Neural progenitor cell (in vitro differentiated cells): ENCODE measurements at regions not wholly inside any gene's neighbourhood (a gene's known extent, or its start where the extent isn't known, plus 50 kb on each side); places are given as distances from the start of the nearest gene placed in this dataset.

Source experiments
- DNase-seq: peaks from one replicate; pipeline ENCODE4 v3.0.0-alpha.2; 2016; ENCODE audit warnings: low spot score
- H2AFZ ChIP-seq: fragments of 200-600 bp; sonication (generic); replicated peaks from 2 replicates; pipeline ENCODE4 v1.6.1; 2016; ENCODE audit warnings: antibody characterized with exemption
- H3F3A ChIP-seq: fragments of 200-600 bp; sonication (generic); 2 replicates; pipeline ENCODE4 v1.6.1; 2016; ENCODE audit warnings: antibody characterized with exemption, low read depth
- H3K27ac ChIP-seq: fragments of 200-600 bp; sonication (generic); 2 replicates; pipeline ENCODE4 v1.5.1; 2016; ENCODE audit warnings: mild to moderate bottlenecking
- H3K27me3 ChIP-seq: fragments of 200-600 bp; sonication (generic); 2 replicates; pipeline ENCODE4 v1.6.1; 2016; ENCODE audit warnings: mild to moderate bottlenecking, moderate library complexity
- H3K36me3 ChIP-seq: fragments of 200-600 bp; sonication (generic); 2 replicates; pipeline ENCODE4 v1.5.1; 2016
- H3K4me1 ChIP-seq: fragments of 200-600 bp; sonication (generic); 2 replicates; pipeline ENCODE4 v1.6.1; 2016; ENCODE audit warnings: mixed run types
- H3K4me2 ChIP-seq: fragments of 200-600 bp; sonication (generic); 2 replicates; pipeline ENCODE4 v1.6.1; 2016
- H3K4me3 ChIP-seq: fragments of 200-600 bp; sonication (generic); 2 replicates; pipeline ENCODE4 v1.5.1; 2016
- H3K79me2 ChIP-seq: fragments of 200-600 bp; sonication (generic); 2 replicates; pipeline ENCODE4 v1.6.1; 2016; ENCODE audit warnings: low read depth
- H3K9ac ChIP-seq: fragments of 200-600 bp; sonication (generic); 2 replicates; pipeline ENCODE4 v1.6.1; 2016
- H3K9me3 ChIP-seq: fragments of 200-600 bp; sonication (generic); 2 replicates; pipeline ENCODE4 v1.5.1; 2016; ENCODE audit warnings: low read depth
- H4K20me1 ChIP-seq: fragments of 200-600 bp; sonication (generic); 2 replicates; pipeline ENCODE4 v1.6.1; 2016; ENCODE audit warnings: low read depth
- H3K27ac Mint-ChIP-seq: 3 replicates; pipeline ENCODE4 v1.8.0; 2021; ENCODE audit warnings: mixed read lengths
- H3K27me3 Mint-ChIP-seq: 2 replicates; pipeline ENCODE4 v1.8.0; 2022; ENCODE audit warnings: low read depth, mild to moderate bottlenecking, inconsistent platforms, moderate library complexity, mixed read lengths; ENCODE audit not compliant: insufficient read depth
- H3K36me3 Mint-ChIP-seq: 3 replicates; pipeline ENCODE4 v1.8.0; 2021; ENCODE audit warnings: mixed read lengths
- H3K4me1 Mint-ChIP-seq: 3 replicates; pipeline ENCODE4 v1.8.0; 2021; ENCODE audit warnings: mixed read lengths
- H3K4me3 Mint-ChIP-seq: 3 replicates; pipeline ENCODE4 v1.8.0; 2021; ENCODE audit warnings: mild to moderate bottlenecking, moderate library complexity, mixed read lengths
- H3K9me3 Mint-ChIP-seq: 3 replicates; pipeline ENCODE4 v1.8.0; 2020; ENCODE audit warnings: mixed read lengths
- CTCF ChIP-seq: fragments of 200-600 bp; sonication (generic); IDR thresholded peaks from 2 replicates; pipeline ENCODE4 v1.5.1; 2017; ENCODE audit warnings: antibody characterized with exemption, mild to moderate bottlenecking
- EZH2 ChIP-seq: fragments of 200-600 bp; sonication (generic); IDR thresholded peaks from 2 replicates; pipeline ENCODE4 v1.6.1; 2017; ENCODE audit warnings: antibody characterized with exemption, mild to moderate bottlenecking, moderate library complexity
- EZH2phosphoT487 ChIP-seq: fragments of 200-600 bp; sonication (generic); IDR thresholded peaks from 2 replicates; pipeline ENCODE4 v1.6.1; 2017; ENCODE audit warnings: antibody characterized with exemption

GRCh38 chr3:70876154-70876553 is 563.7 kb upstream of the MDFIC2 start:
- H3K27me3 Mint-ChIP-seq = peaks cover 6% of the 10 kb centered on the region
- TF ChIP-seq EZH2 (no peak), EZH2phosphoT487 (no peak), CTCF (no peak)
- no peak for DNase-seq
- peaks cover 6% of the 10 kb centered on the region for H3K9me3 ChIP-seq
- no peak overlapping the region for H3K4me3 Mint-ChIP-seq
- H2AFZ ChIP-seq = no peak overlapping the region
- H3K4me3 ChIP-seq = no peak overlapping the region
- H3K4me1 Mint-ChIP-seq = peaks cover 2% of the 10 kb centered on the region
- H3K36me3 Mint-ChIP-seq = peaks cover 1% of the 10 kb centered on the region
- no peaks in the 10 kb centered on the region for H3K27me3 ChIP-seq
- peaks cover 13% of the 10 kb centered on the region for H3K9me3 Mint-ChIP-seq
- no peaks in the 10 kb centered on the region for H3F3A ChIP-seq
- H3K4me1 ChIP-seq = no peaks in the 10 kb centered on the region
- no peak overlapping the region for H3K27ac Mint-ChIP-seq
- no peaks in the 10 kb centered on the region for H3K79me2 ChIP-seq
- no peak overlapping the region for H3K4me2 ChIP-seq
- H3K36me3 ChIP-seq = no peaks in the 10 kb centered on the region
- H3K9ac ChIP-seq = no peak overlapping the region
- no peak overlapping the region for H3K27ac ChIP-seq
- no peaks in the 10 kb centered on the region for H4K20me1 ChIP-seq

GRCh38 chr3:70874196-70874595 is 561.8 kb upstream of the MDFIC2 start:
- peaks cover 8% of the 10 kb centered on the region for H3F3A ChIP-seq
- H4K20me1 ChIP-seq = no peaks in the 10 kb centered on the region
- Mint-ChIP-seq H3K27ac (no peak overlapping the region), H3K4me3 (no peak overlapping the region), H3K4me1 (peaks cover 6% of the 10 kb centered on the region), H3K27me3 (peaks cover 6% of the 10 kb centered on the region), H3K9me3 (peaks cover 21% of the 10 kb centered on the region), H3K36me3 (peaks cover 1% of the 10 kb centered on the region)
- H3K27me3 ChIP-seq = no peaks in the 10 kb centered on the region
- no peaks in the 10 kb centered on the region for H3K36me3 ChIP-seq
- H2AFZ ChIP-seq = no peak overlapping the region
- peaks cover 6% of the 10 kb centered on the region for H3K4me1 ChIP-seq
- no peak overlapping the region for H3K27ac ChIP-seq
- TF ChIP-seq CTCF (no peak), EZH2phosphoT487 (no peak), EZH2 (no peak)
- H3K79me2 ChIP-seq = no peaks in the 10 kb centered on the region
- no peak for DNase-seq
- peaks cover 10% of the 10 kb centered on the region for H3K9me3 ChIP-seq
- H3K4me2 ChIP-seq = no peak overlapping the region
- H3K9ac ChIP-seq = no peak overlapping the region
- H3K4me3 ChIP-seq = no peak overlapping the region

- Histone ChIP-seq H3K4me3 (no peak overlapping the region), H3K79me2 (no peaks in the 10 kb centered on the region), H3K4me2 (no peak overlapping the region), H3K9me3 (peaks cover 10% of the 10 kb centered on the region), H3K4me1 (peaks cover 6% of the 10 kb centered on the region), H3K27me3 (no peaks in the 10 kb centered on the region), H3K9ac (no peak overlapping the region), H2AFZ (no peak overlapping the region), H3F3A (peaks cover 8% of the 10 kb centered on the region), H4K20me1 (no peaks in the 10 kb centered on the region), H3K27ac (no peak overlapping the region), H3K36me3 (no peaks in the 10 kb centered on the region)
- TF ChIP-seq EZH2 (no peak), CTCF (no peak), EZH2phosphoT487 (no peak)
- Mint-ChIP-seq H3K36me3 (peaks cover 1% of the 10 kb centered on the region), H3K9me3 (peaks cover 18% of the 10 kb centered on the region), H3K4me1 (peaks cover 6% of the 10 kb centered on the region), H3K27me3 (peaks cover 6% of the 10 kb centered on the region), H3K27ac (no peak overlapping the region), H3K4me3 (no peak overlapping the region)
- no peak for DNase-seq
Observed at GRCh38 chr3:70873686-70874085, 561.2 kb upstream of the MDFIC2 start.
